GM18951 (cell line): ENCODE measurements at regions not wholly inside any gene's neighbourhood (a gene's known extent, or its start where the extent isn't known, plus 50 kb on each side); places are given as distances from the start of the nearest gene placed in this dataset.

ENCODE experiments used
- POLR2A ChIP-seq: IDR thresholded peaks from 4 replicates; pipeline ENCODE4 v1.6.1; 2011; ENCODE audit warnings: mild to moderate bottlenecking; ENCODE audit not compliant: insufficient read length, insufficient read depth; ENCODE audit errors: extremely low read depth
- in situ Hi-C: fragments of 300-500 bp; cut with MboI; formaldehyde crosslinking; loops from one replicate; pipeline ENCODE4 v1.12.0; 2022; ENCODE audit warnings: low sequenced_read_pairs, mixed read lengths, inconsistent platforms; ENCODE audit not compliant: unreplicated experiment

DNA sequence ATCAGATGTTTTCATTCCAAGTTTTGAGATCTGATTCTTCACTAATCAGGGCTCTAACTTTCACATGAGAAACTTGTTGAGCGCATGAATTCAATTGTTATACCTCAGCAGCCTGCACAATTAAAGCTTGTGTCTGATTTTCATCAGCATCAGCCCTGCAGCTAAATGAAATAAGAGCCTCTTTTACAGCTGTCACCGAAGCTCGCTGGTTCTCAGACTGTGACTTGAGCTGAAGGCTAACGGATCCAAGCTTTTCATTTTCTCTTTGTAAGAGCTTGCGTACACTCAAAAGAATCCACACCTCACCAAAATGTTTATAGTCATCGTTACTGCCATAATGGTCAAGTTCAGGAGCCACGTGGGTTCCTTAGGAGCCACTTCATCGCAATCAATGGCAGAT lies 65.5 kb upstream of the BEGAIN start:
- in situ Hi-C loops = no loop called here
- no peak for TF ChIP-seq POLR2A

DNA sequence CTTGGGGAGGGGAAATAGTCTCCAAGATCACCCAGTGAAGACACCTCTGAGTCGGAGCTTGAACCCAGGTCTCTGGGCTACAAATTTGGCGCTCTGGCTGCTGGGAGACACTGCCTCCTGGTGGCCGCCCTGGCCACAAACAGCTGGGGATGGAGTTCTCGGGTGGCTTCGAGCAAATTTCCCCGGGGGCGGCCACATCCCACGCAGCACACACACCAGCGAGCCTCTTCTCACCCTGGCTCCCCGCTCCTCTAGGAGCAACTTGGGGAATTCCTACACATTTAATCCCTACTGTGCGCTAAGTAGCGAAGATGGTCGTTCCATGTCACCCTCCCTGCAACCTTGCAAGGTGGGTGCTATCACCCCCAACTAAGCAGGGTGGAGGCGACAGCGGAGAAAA lies 66.2 kb upstream of the BEGAIN start:
- in situ Hi-C loops = no loop called here
- TF ChIP-seq POLR2A = no peak

DNA sequence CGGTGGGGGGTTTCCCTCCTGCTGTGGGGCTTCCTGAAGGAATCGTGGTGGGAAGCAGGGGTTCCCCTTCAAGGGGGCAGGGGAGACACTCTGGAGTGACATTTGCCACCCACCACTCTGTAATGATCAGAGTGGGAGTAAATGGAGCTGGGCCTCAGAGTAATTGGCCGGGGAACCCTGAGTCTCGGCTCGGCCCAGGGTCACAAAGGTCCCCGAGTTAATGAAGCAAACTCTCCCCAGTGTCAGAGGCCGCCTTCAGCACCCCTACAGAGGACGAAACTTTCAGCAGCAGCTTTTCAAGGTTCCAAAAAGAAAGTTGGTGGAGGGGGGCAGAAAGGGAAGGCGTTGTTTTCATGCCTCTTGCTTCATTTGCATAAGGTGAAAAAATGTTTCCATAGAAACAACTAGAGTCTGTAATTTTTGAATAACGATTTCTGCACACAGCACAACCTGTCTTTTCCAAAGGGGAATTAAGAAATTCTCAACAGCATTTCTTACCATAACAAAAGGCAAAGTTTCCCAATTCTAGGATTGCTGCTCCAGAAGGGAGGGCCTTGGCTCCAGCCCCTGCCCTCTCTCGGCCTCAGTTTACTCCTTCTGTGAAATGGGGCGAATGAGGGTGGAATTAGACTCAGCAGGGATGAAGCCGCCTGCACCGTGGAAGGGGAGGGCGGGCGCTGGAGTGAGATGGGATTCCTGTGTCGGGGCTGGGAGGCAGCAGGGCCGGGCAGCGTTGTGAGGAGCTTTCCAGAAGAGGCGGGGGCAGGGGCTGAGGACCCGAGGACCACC lies 67.0 kb upstream of the BEGAIN start:
- TF ChIP-seq POLR2A = no peak
- in situ Hi-C loops = no loop called here

DNA sequence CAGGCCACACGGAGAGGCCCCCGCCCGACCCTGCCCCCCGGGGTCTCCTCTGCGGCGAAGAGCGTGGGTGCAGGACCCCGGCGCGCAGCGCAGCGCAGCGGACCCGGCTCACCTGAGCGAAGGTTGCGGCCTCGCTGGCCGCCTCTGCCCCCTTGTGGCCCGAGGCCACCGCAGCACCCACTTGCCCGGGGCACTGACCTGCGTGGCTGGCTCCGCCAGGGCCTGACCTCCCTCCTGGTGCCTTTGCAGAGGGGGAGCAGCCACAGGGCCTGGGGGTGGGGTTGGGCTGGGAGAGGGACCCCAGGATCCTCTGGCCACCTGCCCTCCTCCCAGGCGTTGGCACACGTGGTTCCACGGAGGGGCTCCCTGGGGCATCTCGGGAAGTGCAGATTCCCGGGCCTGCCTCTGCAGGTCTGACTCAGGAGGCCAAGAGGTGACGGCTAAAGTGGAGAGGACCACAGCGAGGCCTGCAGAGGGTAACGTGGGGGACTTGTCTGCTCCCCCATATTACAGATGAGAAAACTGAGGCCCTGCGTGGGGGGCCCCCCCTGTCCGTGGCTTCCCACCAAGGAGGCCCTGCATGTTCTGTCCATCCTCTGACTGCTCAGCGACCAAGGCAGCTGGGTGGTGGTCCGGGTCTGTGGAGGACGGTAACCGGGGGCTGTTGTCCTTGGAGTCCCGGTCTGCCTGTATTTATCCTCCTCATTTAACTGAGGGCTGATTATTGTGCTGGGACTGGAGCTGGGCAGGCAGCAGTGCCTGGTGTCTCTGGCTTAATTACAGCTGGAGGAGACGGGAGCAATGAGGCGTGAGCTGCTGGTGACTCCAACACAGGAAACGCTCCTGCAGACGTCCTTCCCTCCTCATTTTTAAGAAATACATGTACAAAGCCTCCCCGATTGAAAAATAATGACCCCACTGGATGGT lies 67.9 kb upstream of the BEGAIN start:
- no peak for TF ChIP-seq POLR2A
- in situ Hi-C loops = no loop called here

DNA sequence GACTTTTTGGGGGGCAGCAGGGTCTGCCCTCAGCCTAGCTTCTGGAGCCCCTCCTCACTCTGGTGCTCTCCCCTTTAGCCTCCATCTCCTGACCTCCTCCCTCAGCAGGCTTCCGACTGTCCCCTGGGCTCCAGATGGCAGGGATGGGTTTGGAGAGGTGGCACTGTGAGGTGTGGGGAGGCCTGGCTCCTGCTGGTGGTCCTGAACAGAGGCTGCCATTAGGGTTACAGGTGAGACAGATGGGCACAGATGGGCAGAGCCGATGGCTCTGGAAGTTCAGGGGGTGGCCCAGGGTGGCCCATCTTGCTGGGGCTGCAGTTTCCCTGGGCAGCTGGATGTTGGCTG lies 68.5 kb upstream of the BEGAIN start:
- in situ Hi-C loops = no loop called here
- no peak for TF ChIP-seq POLR2A

DNA sequence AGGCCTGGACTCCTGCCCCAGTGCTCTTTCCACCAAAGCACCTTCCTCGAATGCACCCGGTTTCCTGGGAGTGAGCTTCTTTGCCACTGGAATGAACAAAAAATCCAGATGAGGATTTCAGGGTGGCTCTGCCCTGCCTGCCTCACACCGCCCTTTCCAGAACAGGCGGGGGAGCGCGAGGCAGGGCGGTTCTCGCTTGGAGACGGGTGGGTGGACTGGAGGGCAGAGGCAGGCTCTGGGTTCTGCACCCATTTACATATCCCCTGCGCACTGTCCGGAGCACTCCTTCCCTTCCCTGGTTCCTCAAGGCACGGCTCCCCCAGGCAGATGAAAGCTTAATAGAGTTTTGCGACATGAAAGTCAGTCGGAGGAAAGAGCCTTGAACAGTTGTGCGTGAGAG lies 69.7 kb upstream of the DLK1 start:
- in situ Hi-C loops = no loop called here
- no peak for TF ChIP-seq POLR2A

DNA sequence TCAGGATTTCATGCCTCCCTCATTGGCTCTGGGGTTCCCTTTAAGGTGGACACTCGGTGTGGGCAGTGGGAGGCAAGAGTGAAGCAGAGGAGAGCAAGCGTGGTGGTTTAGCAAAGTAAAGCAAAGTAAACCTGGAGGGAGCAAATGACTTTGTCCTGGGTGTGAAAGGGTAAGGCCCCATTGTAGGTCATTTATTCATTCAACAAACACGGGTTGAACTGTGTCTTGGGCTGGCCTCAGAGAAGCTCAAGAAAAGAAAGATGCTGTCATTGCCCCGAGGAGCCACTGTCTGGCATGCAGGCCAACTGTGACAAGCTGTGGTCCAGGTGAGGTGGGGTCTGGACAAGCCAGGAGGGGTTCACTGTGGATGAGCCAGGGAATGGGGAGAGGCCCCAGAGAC lies 68.9 kb upstream of the DLK1 start:
- in situ Hi-C loops = no loop called here
- TF ChIP-seq POLR2A = no peak

DNA sequence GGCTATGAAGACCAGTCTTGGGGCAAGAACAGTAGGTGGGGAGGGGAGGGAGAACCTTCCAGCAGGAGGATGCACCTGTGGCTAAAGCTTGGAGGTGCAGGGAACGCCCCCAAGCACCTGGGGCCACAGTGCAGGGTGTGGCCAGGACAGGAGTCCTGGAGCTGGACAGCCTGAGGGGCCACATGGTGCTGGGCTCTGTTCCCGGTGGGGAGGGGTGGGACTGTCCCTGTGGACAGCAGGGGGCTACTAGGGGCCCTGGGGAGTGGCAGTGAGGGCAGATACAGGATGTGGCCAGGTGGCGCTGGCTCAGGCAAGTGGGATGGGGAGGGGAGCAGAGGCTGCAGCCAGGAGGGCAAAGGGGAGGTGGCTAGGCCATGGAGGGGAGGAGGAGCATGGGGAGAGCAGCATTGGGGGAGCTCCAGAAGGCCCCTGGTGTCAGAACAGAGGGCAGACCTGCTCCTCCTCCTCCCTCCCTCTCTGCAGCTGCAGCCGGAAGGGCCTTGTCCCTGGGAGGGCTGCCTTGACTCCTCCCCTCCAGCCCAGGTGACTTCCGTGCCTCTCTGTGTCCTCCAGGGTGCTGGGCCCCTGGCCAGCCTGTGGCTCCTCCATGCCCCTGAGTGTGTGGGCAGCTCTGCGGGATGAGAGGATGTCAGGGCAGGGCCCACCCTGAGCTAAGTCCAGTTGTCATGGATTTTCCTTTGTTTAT lies 68.4 kb upstream of the DLK1 start:
- in situ Hi-C loops = no loop called here
- TF ChIP-seq POLR2A = no peak

DNA sequence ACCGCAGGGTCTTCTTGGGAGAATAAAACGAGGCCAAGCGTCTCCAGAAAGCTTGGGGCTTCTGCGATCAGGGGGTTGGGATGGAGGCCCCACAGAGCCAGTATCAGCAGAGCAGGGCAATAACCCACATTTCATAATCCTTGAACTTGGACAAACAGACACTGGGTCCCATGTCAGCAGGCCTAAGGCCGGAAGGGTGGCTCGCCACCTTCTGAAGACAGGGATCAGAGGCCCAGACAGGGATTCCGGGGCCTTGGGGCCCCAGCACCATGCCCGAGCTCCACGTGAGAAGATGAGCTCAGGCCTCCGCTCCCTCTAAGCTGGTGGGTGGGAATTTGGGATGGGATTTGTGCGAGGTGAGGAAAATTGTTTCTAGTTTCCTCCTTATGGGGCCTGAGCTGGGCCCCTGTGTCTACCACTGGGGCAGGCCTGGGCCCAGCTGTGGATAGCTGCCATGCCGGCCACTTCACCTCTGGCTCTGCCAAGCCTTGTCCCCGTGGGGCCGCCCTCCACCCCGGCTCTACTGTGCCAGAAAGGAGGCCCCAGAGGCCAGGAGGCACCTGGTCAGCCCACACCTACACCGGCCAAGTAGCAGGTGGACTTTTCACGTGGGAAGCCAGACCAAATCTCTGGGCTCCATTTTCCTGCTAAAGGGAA lies 67.2 kb upstream of the DLK1 start:
- no peak for TF ChIP-seq POLR2A
- in situ Hi-C loops = no loop called here

DNA sequence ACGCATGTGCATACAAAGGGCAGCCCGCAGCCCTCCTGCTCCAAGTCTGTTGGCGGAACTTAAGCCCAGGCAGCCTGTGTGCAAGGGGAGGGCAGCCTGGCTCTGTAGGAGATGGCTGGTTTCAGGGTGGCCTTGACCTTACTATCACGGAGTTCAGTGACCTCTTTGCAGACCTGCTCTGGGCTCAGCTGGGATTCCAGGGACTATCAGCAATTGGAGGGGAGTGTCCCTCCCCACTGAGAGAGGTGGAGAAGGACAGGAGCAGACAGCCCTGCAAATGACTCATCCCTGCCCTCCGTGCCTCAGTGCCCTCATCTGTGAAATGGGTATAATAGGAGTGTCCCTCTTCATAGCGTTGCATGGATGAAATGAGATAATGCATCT lies 66.2 kb upstream of the DLK1 start:
- no peak for TF ChIP-seq POLR2A
- in situ Hi-C loops = no loop called here

DNA sequence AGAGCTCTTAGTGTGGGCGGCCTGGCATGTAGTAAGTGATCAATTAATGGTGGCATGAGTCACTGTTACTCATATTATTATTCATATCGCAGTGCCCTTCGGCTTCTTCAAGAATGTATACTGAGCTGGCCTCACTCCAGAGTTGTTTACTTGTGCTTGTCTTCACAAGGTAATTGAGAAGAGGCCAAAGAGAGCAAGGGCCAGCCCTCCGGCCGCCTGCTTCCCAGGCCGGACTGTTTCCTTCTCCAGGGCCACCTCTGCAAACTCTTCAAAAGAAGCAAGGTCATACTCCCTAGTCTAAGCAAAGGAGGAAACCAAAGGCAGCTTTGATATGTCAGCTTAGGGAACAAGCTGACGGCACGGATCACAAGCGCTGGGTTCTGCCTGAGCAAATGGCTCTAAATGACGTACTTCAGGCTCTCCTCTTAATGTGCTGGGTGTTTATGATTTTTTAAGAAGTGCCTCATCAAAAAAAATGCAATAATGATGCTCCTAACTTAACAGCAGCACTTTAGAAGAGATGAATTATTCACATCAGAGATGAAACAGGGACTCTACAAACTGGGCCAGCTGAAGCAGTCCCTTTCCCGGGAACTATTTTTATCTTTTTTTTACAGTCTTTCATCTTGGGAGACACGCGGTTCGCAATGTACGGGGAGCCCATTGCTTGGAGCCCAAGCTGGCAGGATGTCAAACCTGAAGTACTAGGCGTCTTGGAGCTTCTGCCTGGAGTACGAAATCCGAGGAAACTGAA lies 65.6 kb upstream of the DLK1 start:
- in situ Hi-C loops = no loop called here
- TF ChIP-seq POLR2A = no peak
